HG02840 (cell line): ENCODE measurements at regions not wholly inside any gene's neighbourhood (a gene's known extent, or its start where the extent isn't known, plus 50 kb on each side); places are given as distances from the start of the nearest gene placed in this dataset.

Experiments
- ATAC-seq: cut with Tn5 transposase; IDR thresholded peaks from one replicate; pipeline ENCODE4 v1.9.1; 2021; ENCODE audit warnings: mild to moderate bottlenecking, moderate library complexity, moderate number of reproducible peaks; ENCODE audit not compliant: unreplicated experiment, low FRiP score

GRCh38 chr6:151698931-151699700, 108.4 kb upstream of the ESR1 start:
- no peak for ATAC-seq

- no peak for ATAC-seq
These were observed 107.8 kb upstream of the ESR1 start for GRCh38 chr6:151699719-151700118.

GRCh38 chr6:151701911-151702562, 105.4 kb upstream of the ESR1 start:
- ATAC-seq: peak; percentile 79

- no peak for ATAC-seq
These were observed 104.4 kb upstream of the ESR1 start for GRCh38 chr6:151702851-151703658.

- ATAC-seq: no peak
These were observed 103.1 kb upstream of the ESR1 start for GRCh38 chr6:151704383-151704782.

GRCh38 chr6:151705993-151706733, 101.3 kb upstream of the ESR1 start:
- no peak for ATAC-seq

- no peak for ATAC-seq
These were observed 98.2 kb upstream of the ESR1 start for GRCh38 chr6:151709329-151709728.

GRCh38 chr6:151716526-151716932, 91.0 kb upstream of the ESR1 start:
- no peak for ATAC-seq

GRCh38 chr6:151719070-151719469, 88.4 kb upstream of the ESR1 start:
- no peak for ATAC-seq

GRCh38 chr6:151721146-151721545, 86.3 kb upstream of the ESR1 start:
- ATAC-seq: no peak

- ATAC-seq: no peak
These were observed 85.8 kb upstream of the ESR1 start for GRCh38 chr6:151721671-151722070.

- ATAC-seq: no peak
These were observed 85.1 kb upstream of the ESR1 start for GRCh38 chr6:151722342-151722741.

GRCh38 chr6:151723152-151723551, 84.3 kb upstream of the ESR1 start:
- peak; percentile 61 for ATAC-seq

GRCh38 chr6:151729829-151730495, 77.5 kb upstream of the ESR1 start:
- ATAC-seq: no peak

GRCh38 chr6:151730496-151730870, 77.0 kb upstream of the ESR1 start:
- no peak for ATAC-seq

GRCh38 chr6:151731313-151731712, 76.2 kb upstream of the ESR1 start:
- ATAC-seq: no peak

- no peak for ATAC-seq
These were observed 73.7 kb upstream of the ESR1 start for GRCh38 chr6:151733680-151734320.

- ATAC-seq: no peak
These were observed 69.2 kb upstream of the ESR1 start for GRCh38 chr6:151738267-151738666.

GRCh38 chr6:151738960-151739359, 68.5 kb upstream of the ESR1 start:
- no peak for ATAC-seq

GRCh38 chr6:151740820-151741219, 66.7 kb upstream of the ESR1 start:
- no peak for ATAC-seq
